ENCODE measurements at regions not wholly inside any gene's neighbourhood (a gene's known extent, or its start where the extent isn't known, plus 50 kb on each side); places are given as distances from the start of the nearest gene placed in this dataset.

DNA sequence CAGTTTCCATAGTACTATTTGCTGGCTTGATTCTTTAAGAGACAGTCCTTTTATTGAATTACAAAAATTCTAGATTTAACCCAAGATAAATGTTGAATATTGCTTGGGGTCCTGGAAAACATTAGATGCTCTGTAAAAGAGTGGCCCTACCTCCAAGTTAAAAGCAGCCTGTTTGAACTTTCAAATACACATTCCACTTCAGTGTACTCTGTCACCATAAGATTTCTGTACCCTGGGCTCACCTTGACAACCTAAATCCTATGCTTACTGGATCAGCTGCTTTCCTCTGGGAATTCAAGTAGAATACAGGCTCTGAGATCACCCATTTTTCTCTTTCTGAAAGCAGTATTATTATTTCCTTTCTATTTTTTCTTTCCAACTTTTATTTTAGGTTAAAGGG is 107.7 kb upstream of the DCN start:
- no peak overlapping the region for H3K27ac Mint-ChIP-seq
- H3K4me1 Mint-ChIP-seq: no peaks in the 10 kb centered on the region
- CTCF ChIA-PET: no interaction called here
- POLR2A ChIA-PET: no interaction called here
- Histone ChIP-seq H3K27me3 (ENCODE audit: insufficient read depth, low read length, poor library complexity, severe bottlenecking) (no peaks in the 10 kb centered on the region), H3K4me1 (ENCODE audit: insufficient read depth, low read length) (no peaks in the 10 kb centered on the region), H3K4me3 (ENCODE audit: low read length) (no peak overlapping the region), H3K9me3 (ENCODE audit: low read length) (no peaks in the 10 kb centered on the region), H3K36me3 (ENCODE audit: insufficient read depth, low read length) (no peaks in the 10 kb centered on the region), H3K27ac (ENCODE audit: low read depth, low read length) (no peak overlapping the region)
- no peaks in the 10 kb centered on the region for H3K36me3 Mint-ChIP-seq
- H3K9me3 Mint-ChIP-seq: peaks cover 0 to 3% (median 0%) of the 10 kb centered on the region in 5 donors
- no peak overlapping the region for H3K4me3 Mint-ChIP-seq
- H3K27me3 Mint-ChIP-seq: peaks cover 0 to 6% of the 10 kb centered on the region in 2 donors
- DNase-seq: no peak

DNA sequence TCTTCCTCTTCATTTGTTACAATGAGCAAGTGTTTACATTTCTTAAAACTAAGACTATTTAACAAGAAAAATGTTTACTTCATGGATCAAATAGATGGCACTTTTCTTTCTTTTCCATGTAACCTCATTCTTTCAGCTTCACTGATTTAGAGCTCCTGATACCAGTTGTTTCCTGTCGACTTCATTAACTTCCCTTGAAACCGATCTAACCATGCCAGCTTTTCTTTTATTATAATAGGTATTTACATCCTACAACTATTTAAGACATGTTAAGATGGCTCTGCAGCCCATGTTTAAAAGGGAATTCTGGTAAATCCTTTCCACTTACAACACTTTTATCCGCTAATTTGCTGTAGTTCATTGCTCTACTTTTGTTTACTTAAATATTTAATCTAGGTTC is 107.3 kb upstream of the DCN start:
- Mint-ChIP-seq H3K36me3 (no peaks in the 10 kb centered on the region), H3K9me3 (no peaks in the 10 kb centered on the region), H3K27ac (no peak overlapping the region), H3K4me3 (no peak overlapping the region), H3K4me1 (peaks cover 0 to under 1% (median 0%) of the 10 kb centered on the region in 3 donors), H3K27me3 (peaks cover 0 to 1% of the 10 kb centered on the region in 2 donors)
- H3K4me1 ChIP-seq (ENCODE audit: insufficient read depth, low read length): no peaks in the 10 kb centered on the region
- H3K27me3 ChIP-seq (ENCODE audit: insufficient read depth, low read length, poor library complexity, severe bottlenecking): no peaks in the 10 kb centered on the region
- H3K9me3 ChIP-seq (ENCODE audit: low read length): no peaks in the 10 kb centered on the region
- no peak for DNase-seq
- no peak overlapping the region for H3K4me3 ChIP-seq (ENCODE audit: low read length)
- ChIA-PET POLR2A (no interaction called here), CTCF (no interaction called here)
- H3K27ac ChIP-seq (ENCODE audit: low read depth, low read length): no peak overlapping the region
- no peaks in the 10 kb centered on the region for H3K36me3 ChIP-seq (ENCODE audit: insufficient read depth, low read length)

DNA sequence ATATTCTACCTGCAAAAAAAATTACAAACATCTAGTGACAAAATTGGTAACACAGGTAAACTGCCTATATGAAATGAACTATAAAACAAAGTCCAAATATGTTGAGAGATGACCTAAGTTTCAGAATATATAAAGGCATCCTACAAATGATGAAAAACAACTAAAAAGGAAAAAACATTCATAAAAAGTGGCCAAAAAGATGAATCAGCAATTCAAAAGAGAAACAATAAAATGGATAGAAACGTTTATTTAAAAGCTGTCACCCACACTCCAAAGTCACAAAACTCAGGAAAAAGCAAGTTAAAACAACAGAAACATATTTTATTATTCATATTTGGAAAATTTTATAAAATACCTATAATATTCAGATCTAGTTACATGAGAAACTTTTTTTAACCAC is 106.5 kb upstream of the DCN start:
- H3K27ac ChIP-seq (ENCODE audit: low read depth, low read length): no peak overlapping the region
- Mint-ChIP-seq H3K27me3 (no peaks in the 10 kb centered on the region), H3K36me3 (no peaks in the 10 kb centered on the region), H3K4me1 (peaks cover 0 to 4% (median 0%) of the 10 kb centered on the region in 3 donors), H3K4me3 (no peak overlapping the region), H3K27ac (no peak overlapping the region), H3K9me3 (no peaks in the 10 kb centered on the region)
- H3K27me3 ChIP-seq (ENCODE audit: insufficient read depth, low read length, poor library complexity, severe bottlenecking): no peaks in the 10 kb centered on the region
- H3K36me3 ChIP-seq (ENCODE audit: insufficient read depth, low read length): no peaks in the 10 kb centered on the region
- no peak overlapping the region for H3K4me3 ChIP-seq (ENCODE audit: low read length)
- no peaks in the 10 kb centered on the region for H3K4me1 ChIP-seq (ENCODE audit: insufficient read depth, low read length)
- CTCF ChIA-PET: no interaction called here
- no peaks in the 10 kb centered on the region for H3K9me3 ChIP-seq (ENCODE audit: low read length)
- DNase-seq: no peak
- POLR2A ChIA-PET: no interaction called here

DNA sequence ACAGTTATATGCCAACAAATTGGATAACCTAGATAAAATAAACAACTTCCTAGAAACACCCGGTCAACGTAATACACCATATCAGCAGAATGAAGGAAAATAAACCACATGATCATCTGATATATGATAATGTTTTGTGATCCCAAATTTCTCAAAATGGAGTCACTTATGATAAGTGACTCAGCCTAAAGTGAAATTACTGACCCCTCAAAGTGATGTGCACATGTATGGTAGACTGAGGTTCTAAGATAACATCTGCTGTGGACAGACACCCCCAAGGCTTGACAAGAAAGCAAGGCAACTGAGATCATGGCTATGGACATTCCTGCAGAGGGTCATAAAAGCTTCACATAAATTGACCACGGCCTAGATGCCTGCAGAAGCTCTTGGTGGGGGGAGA is 105.1 kb upstream of the DCN start:
- H3K27ac ChIP-seq (ENCODE audit: low read depth, low read length): no peak overlapping the region
- H3K27ac Mint-ChIP-seq: no peak overlapping the region
- H3K36me3 ChIP-seq (ENCODE audit: insufficient read depth, low read length): no peaks in the 10 kb centered on the region
- H3K27me3 Mint-ChIP-seq: no peaks in the 10 kb centered on the region
- H3K4me1 ChIP-seq (ENCODE audit: insufficient read depth, low read length): no peaks in the 10 kb centered on the region
- CTCF ChIA-PET: no interaction called here
- H3K36me3 Mint-ChIP-seq: no peaks in the 10 kb centered on the region
- H3K9me3 Mint-ChIP-seq: no peaks in the 10 kb centered on the region
- H3K9me3 ChIP-seq (ENCODE audit: low read length): no peaks in the 10 kb centered on the region
- H3K4me3 ChIP-seq (ENCODE audit: low read length): no peak overlapping the region
- H3K4me1 Mint-ChIP-seq: peaks cover 0 to 4% (median 0%) of the 10 kb centered on the region in 3 donors
- POLR2A ChIA-PET: interaction anchor here (0.7 kb wide), 1 partner anchor 1658 kb away, joined by 3 read pairs; no protein-coding TSS in a partner anchor
- H3K27me3 ChIP-seq (ENCODE audit: insufficient read depth, low read length, poor library complexity, severe bottlenecking): no peaks in the 10 kb centered on the region
- DNase-seq: no peak
- H3K4me3 Mint-ChIP-seq: no peak overlapping the region

DNA sequence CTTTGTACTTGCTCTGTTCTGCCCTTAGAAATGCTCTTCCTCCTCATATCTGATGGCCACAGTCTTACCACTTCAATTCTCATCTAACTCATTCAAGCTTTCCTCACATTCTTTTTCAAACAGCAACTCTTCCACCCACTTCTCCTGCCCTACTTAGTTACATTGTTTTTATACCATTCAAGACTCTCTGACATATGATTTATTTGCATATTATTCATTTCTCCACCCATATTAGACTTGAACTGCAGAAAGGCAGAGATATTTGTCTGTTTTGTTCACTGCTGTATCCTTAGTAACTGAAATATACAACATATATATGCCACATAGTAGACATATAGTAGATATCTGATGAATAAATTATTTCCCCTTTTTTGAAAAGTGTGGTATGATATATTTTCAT is 95.5 kb upstream of the DCN start:
- ChIA-PET POLR2A (no interaction called here), CTCF (no interaction called here)
- H3K27me3 ChIP-seq (ENCODE audit: insufficient read depth, low read length, poor library complexity, severe bottlenecking): no peaks in the 10 kb centered on the region
- DNase-seq: no peak
- Mint-ChIP-seq H3K4me3 (no peak overlapping the region), H3K4me1 (no peaks in the 10 kb centered on the region), H3K27ac (no peak overlapping the region), H3K9me3 (no peaks in the 10 kb centered on the region), H3K36me3 (no peaks in the 10 kb centered on the region), H3K27me3 (peaks cover 4 to 11% of the 10 kb centered on the region in 2 donors)
- H3K4me3 ChIP-seq (ENCODE audit: low read length): no peak overlapping the region
- H3K36me3 ChIP-seq (ENCODE audit: insufficient read depth, low read length): no peaks in the 10 kb centered on the region
- no peaks in the 10 kb centered on the region for H3K4me1 ChIP-seq (ENCODE audit: insufficient read depth, low read length)
- H3K27ac ChIP-seq (ENCODE audit: low read depth, low read length): no peak overlapping the region
- H3K9me3 ChIP-seq (ENCODE audit: low read length): no peaks in the 10 kb centered on the region

DNA sequence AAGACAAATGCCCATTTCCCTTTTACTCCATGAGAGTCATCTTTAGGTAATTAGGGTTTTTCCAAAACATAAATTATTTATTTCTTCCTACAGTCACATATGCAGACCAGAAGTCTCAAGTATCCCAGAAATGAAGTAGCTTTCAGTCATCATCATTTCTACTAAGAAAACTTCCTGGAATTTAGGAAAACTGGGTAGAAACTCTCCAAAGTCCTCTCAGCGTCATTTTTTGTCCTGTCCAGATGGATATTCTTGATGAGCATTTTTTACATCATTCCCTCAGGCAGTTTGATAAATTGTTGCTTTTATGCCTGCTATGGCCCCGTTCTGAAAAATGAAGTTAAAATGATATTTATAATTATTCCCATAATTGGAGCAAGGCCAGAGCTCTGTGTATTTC is 93.9 kb upstream of the DCN start:
- H3K9me3 Mint-ChIP-seq: no peaks in the 10 kb centered on the region
- H3K27ac Mint-ChIP-seq: no peak overlapping the region
- no peaks in the 10 kb centered on the region for H3K27me3 Mint-ChIP-seq
- Histone ChIP-seq H3K4me1 (ENCODE audit: insufficient read depth, low read length) (no peaks in the 10 kb centered on the region), H3K36me3 (ENCODE audit: insufficient read depth, low read length) (no peaks in the 10 kb centered on the region), H3K4me3 (ENCODE audit: low read length) (no peak overlapping the region), H3K27ac (ENCODE audit: low read depth, low read length) (no peak overlapping the region), H3K9me3 (ENCODE audit: low read length) (no peaks in the 10 kb centered on the region), H3K27me3 (ENCODE audit: insufficient read depth, low read length, poor library complexity, severe bottlenecking) (no peaks in the 10 kb centered on the region)
- DNase-seq: no peak
- H3K4me1 Mint-ChIP-seq: no peaks in the 10 kb centered on the region
- CTCF ChIA-PET: no interaction called here
- POLR2A ChIA-PET: no interaction called here
- H3K36me3 Mint-ChIP-seq: no peaks in the 10 kb centered on the region
- H3K4me3 Mint-ChIP-seq: no peak overlapping the region

DNA sequence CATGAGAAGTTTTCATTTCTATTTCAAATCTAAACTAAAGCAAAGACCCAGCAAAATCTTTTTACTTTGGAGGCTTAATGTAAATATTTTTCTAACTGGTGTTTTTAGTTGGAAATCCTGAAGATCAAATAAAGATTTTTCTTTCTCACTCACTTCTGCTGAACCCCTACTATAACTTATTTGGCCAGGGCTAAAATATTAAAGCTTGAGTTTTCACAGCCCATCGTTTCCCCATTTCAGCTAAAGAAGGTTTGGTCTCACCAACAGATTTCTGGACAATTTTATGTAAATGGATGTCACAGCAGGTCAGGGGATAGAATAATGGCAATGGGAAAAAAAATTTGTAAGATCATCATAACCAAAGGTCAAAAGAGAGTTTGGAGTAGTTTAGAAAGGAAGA is 92.7 kb upstream of the DCN start:
- Mint-ChIP-seq H3K36me3 (no peaks in the 10 kb centered on the region), H3K27me3 (no peaks in the 10 kb centered on the region), H3K4me1 (no peaks in the 10 kb centered on the region), H3K9me3 (no peaks in the 10 kb centered on the region), H3K27ac (no peak overlapping the region), H3K4me3 (no peak overlapping the region)
- no peak for DNase-seq
- no peak overlapping the region for H3K27ac ChIP-seq (ENCODE audit: low read depth, low read length)
- H3K27me3 ChIP-seq (ENCODE audit: insufficient read depth, low read length, poor library complexity, severe bottlenecking): no peaks in the 10 kb centered on the region
- no peak overlapping the region for H3K4me3 ChIP-seq (ENCODE audit: low read length)
- H3K36me3 ChIP-seq (ENCODE audit: insufficient read depth, low read length): no peaks in the 10 kb centered on the region
- H3K4me1 ChIP-seq (ENCODE audit: insufficient read depth, low read length): no peaks in the 10 kb centered on the region
- no peaks in the 10 kb centered on the region for H3K9me3 ChIP-seq (ENCODE audit: low read length)
- ChIA-PET CTCF (no interaction called here), POLR2A (no interaction called here)

DNA sequence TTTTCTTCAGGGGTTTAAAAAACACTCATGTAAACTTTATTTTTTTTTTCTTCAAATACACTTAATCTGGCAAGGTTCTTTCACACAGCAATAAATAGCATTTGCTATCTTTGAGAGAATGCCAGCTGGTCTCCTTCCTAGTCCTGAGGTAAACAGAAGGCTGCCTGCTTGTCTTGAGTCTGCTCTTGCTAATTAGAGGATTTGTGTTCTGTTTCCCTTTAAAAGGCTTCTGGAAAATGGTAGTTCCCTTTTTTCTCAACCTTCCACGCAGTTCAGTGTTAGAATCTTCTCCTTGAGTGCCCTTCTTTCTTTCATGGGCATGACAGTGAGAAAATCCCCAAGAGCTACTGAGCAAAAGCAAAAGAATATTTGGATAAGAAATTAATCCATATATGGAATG is 92.3 kb upstream of the DCN start:
- no peak overlapping the region for H3K4me3 Mint-ChIP-seq
- DNase-seq: no peak
- H3K4me3 ChIP-seq (ENCODE audit: low read length): no peak overlapping the region
- H3K4me1 ChIP-seq (ENCODE audit: insufficient read depth, low read length): no peaks in the 10 kb centered on the region
- H3K27ac ChIP-seq (ENCODE audit: low read depth, low read length): no peak overlapping the region
- H3K9me3 Mint-ChIP-seq: no peaks in the 10 kb centered on the region
- no peaks in the 10 kb centered on the region for H3K4me1 Mint-ChIP-seq
- no peaks in the 10 kb centered on the region for H3K27me3 Mint-ChIP-seq
- H3K36me3 Mint-ChIP-seq: no peaks in the 10 kb centered on the region
- ChIA-PET POLR2A (no interaction called here), CTCF (no interaction called here)
- H3K27me3 ChIP-seq (ENCODE audit: insufficient read depth, low read length, poor library complexity, severe bottlenecking): no peaks in the 10 kb centered on the region
- no peak overlapping the region for H3K27ac Mint-ChIP-seq
- H3K9me3 ChIP-seq (ENCODE audit: low read length): no peaks in the 10 kb centered on the region
- no peaks in the 10 kb centered on the region for H3K36me3 ChIP-seq (ENCODE audit: insufficient read depth, low read length)

DNA sequence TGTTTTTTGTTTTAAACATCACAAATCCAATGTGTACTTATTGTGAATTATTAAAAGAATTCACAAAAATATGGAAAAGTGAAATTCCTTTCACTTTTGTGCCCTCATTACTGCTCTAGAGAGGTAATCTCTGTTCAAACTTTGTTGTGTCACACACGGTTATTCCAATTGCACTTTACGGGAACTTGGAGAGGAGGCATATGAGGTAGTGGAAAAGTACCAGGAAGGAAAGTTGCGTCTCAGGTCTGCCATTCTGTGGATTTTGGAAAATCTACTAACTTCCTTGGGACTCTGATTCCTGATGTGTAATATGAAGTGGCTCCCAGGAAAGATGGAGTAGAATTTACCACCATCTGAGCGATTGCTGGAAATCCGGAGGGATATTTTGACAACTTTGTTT is 90.9 kb upstream of the DCN start:
- Histone ChIP-seq H3K4me1 (ENCODE audit: insufficient read depth, low read length) (no peaks in the 10 kb centered on the region), H3K36me3 (ENCODE audit: insufficient read depth, low read length) (no peaks in the 10 kb centered on the region), H3K27ac (ENCODE audit: low read depth, low read length) (no peak overlapping the region), H3K27me3 (ENCODE audit: insufficient read depth, low read length, poor library complexity, severe bottlenecking) (no peaks in the 10 kb centered on the region), H3K4me3 (ENCODE audit: low read length) (no peak overlapping the region), H3K9me3 (ENCODE audit: low read length) (no peaks in the 10 kb centered on the region)
- CTCF ChIA-PET: no interaction called here
- no peaks in the 10 kb centered on the region for H3K4me1 Mint-ChIP-seq
- no peaks in the 10 kb centered on the region for H3K9me3 Mint-ChIP-seq
- H3K27ac Mint-ChIP-seq: no peak overlapping the region
- H3K36me3 Mint-ChIP-seq: no peaks in the 10 kb centered on the region
- no peak for DNase-seq
- no peak overlapping the region for H3K4me3 Mint-ChIP-seq
- no peaks in the 10 kb centered on the region for H3K27me3 Mint-ChIP-seq
- POLR2A ChIA-PET: no interaction called here
